Fibroblast of skin of left biceps (primary cell): ENCODE measurements at regions not wholly inside any gene's neighbourhood (a gene's known extent, or its start where the extent isn't known, plus 50 kb on each side); places are given as distances from the start of the nearest gene placed in this dataset.

Source experiments
- DNase-seq, 2 experiments: peaks; one replicate each; pipeline ENCODE4 v3.0.0-alpha.2; 2013; ENCODE audit warnings: low read depth in 2 of 2

GRCh38 chr10:43820663-43821062 is 172.0 kb upstream of the ZNF32 start:
- no peak for DNase-seq

GRCh38 chr10:43819464-43820230 is 171.0 kb upstream of the ZNF32 start:
- DNase-seq = no peak

GRCh38 chr10:43818687-43819086 is 170.0 kb upstream of the ZNF32 start:
- no peak for DNase-seq

GRCh38 chr10:43817368-43817767 is 168.7 kb upstream of the ZNF32 start:
- peak; percentile 43 to 46 for DNase-seq

GRCh38 chr10:43816351-43817321 is 168.0 kb upstream of the ZNF32 start:
- DNase-seq = peak; percentile 97 to 98

GRCh38 chr10:43815181-43815885 is 166.7 kb upstream of the ZNF32 start:
- no peak for DNase-seq

- DNase-seq = peak; percentile 57 to 70
These were observed 166.0 kb upstream of the ZNF32 start for GRCh38 chr10:43814663-43815062.

GRCh38 chr10:43811871-43812270 is 163.2 kb upstream of the ZNF32 start:
- DNase-seq = no peak

- peak; percentile 80 for DNase-seq
These were observed 160.7 kb upstream of the ZNF32 start for GRCh38 chr10:43809211-43809930.

GRCh38 chr10:43808136-43808535 is 159.5 kb upstream of the ZNF32 start:
- DNase-seq = no peak

GRCh38 chr10:43806831-43807640 is 158.4 kb upstream of the ZNF32 start:
- no peak for DNase-seq

GRCh38 chr10:43803791-43804190 is 155.1 kb upstream of the ZNF32 start:
- DNase-seq = no peak

- no peak for DNase-seq
These were observed 154.5 kb upstream of the ZNF32 start for GRCh38 chr10:43802988-43803696.

GRCh38 chr10:43801626-43802025 is 152.9 kb upstream of the ZNF32 start:
- no peak for DNase-seq

- no peak for DNase-seq
These were observed 152.5 kb upstream of the ZNF32 start for GRCh38 chr10:43801140-43801539.

GRCh38 chr10:43796781-43797180 is 148.1 kb upstream of the ZNF32 start:
- no peak for DNase-seq

GRCh38 chr10:43795639-43796038 is 147.0 kb upstream of the ZNF32 start:
- DNase-seq = no peak

GRCh38 chr10:43795093-43795492 is 146.4 kb upstream of the ZNF32 start:
- no peak for DNase-seq

GRCh38 chr10:43794181-43794815 is 145.6 kb upstream of the ZNF32 start:
- DNase-seq = no peak
